ENCODE measurements at regions not wholly inside any gene's neighbourhood (a gene's known extent, or its start where the extent isn't known, plus 50 kb on each side); places are given as distances from the start of the nearest gene placed in this dataset.

DNA sequence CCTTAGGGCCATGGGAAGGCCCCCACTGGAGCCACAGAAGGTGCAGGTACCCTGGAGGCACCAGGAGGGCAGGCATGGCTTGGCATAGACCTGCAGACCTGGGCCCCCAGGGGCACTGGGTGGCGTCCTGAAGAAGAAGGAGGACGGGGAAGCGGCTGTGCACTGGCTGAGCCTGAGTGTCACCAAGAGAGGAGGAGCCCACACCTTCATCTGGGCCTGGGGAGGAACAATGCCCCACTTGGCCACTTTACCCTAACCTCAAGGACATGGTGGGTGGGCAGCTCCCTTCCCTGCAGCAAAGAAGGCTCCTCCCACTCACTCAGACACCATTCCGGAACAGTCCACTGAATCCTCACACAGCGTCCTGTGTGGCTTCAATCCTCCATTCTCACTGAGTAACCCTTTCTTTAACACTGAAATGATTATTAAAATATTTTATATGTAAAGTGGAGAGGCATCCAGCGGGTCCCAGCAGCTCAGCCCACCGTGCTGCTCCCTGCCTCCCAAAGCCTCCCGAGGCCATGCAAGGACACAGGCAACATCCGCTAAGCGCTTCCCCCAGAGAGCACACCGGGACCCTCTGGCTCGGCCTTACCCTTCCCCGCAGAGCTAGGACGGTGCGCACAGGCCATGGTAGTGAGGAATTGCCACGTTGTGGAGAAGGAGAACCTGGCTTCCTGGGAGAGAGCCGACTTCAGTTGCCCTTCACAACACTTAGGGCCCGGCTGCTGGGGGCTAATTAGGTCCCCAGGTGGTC lies 516.7 kb upstream of the MGMT start:
- no peak for DNase-seq (ENCODE audit: low spot score)
- no peak for FAIRE-seq

DNA sequence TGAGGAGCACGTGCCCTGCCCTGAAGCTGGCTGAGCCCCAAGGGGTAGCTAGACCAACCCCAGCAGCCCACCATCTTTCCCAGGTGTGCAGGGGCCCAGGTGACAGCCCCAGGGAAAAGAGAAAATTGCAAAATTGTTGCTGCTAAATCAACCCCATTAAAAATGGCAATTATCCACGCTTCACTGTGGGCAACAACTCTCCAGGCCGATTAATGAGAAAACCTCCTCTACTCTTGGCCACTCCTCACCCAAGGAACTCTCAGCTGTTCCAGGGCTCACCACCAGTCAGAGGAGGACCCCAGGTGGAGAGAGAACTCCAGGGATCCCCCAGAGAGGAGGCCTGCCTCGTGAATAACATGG lies 516.1 kb upstream of the MGMT start:
- FAIRE-seq = no peak

GRCh38 chr10:128952856-128953255 lies 514.2 kb upstream of the MGMT start:
- FAIRE-seq (no peak), DNase-seq (ENCODE audit: low spot score) (no peak)

More for the DNA sequence above, 516.1 kb upstream of the MGMT start:
- DNase-seq (ENCODE audit: low spot score) = no peak

DNA sequence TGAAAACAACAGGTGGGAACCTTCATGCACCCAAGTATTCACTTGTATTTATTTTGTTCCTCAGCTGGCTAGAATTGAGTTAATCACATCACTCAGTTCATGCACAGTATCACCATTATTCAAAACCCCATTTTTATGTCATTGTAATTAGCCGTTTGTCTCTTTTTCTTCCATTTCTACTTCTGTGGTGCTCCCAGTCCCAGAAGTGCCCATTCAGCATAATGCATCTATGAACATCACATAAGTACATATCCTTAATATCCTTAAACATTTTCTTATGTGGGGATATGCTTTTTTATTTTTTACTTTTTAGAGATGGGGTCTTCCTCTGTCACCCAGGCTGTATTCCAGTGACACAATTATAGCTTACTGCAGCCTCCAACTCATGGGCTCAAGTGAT lies 510.9 kb upstream of the MGMT start:
- DNase-seq (ENCODE audit: low spot score) (no peak), FAIRE-seq (no peak)

- no peak for FAIRE-seq
- no peak for DNase-seq (ENCODE audit: low spot score)
These were observed 509.8 kb upstream of the MGMT start for GRCh38 chr10:128957221-128957620.

- no peak for DNase-seq (ENCODE audit: low spot score)
- no peak for FAIRE-seq
These were observed 508.0 kb upstream of the MGMT start for GRCh38 chr10:128958834-128959690.

- DNase-seq (ENCODE audit: low spot score) (no peak), FAIRE-seq (no peak)
These were observed 507.3 kb upstream of the MGMT start for GRCh38 chr10:128959746-128960145.

DNA sequence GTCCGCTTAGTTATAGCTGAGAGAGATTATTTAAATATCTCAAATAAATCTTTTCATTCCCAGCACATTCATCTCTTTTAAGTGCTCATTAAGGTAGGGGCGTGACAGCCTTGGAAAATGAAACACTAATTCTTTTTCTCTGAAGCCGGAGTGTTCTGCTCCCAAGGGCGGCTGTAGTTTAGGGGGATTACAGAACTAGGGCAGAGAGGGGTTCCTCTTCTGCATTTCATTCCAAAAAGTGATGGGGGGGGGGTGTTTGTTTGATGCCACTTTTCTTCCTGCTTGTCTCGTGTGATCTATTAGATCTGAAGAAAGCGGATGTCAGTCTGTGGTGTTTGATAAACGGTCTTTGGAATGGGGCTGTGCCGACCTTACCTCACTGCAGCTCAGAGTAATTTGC lies 506.5 kb upstream of the MGMT start:
- DNase-seq (ENCODE audit: low spot score) (no peak), FAIRE-seq (no peak)

DNA sequence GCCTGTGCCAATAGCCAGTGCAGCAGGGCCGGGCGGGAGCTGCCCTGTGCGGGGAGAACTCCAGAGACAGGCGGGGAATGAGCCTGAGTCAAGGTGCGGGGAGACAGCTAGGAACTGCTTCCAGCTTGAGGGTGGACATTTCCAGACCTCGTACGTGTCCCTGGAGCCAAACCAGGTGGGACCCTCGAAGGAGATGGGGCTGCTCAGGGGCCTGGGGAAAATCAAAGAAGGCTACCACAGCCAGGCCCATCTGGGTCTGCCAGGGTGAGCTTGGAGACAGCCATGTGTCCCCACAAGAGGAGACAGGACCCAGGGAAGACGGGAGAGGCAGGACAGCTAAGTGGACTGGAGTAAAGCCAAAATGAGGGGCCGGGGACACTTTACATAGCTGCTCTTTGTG lies 504.9 kb upstream of the MGMT start:
- DNase-seq (ENCODE audit: low spot score) = no peak
- FAIRE-seq = no peak

DNA sequence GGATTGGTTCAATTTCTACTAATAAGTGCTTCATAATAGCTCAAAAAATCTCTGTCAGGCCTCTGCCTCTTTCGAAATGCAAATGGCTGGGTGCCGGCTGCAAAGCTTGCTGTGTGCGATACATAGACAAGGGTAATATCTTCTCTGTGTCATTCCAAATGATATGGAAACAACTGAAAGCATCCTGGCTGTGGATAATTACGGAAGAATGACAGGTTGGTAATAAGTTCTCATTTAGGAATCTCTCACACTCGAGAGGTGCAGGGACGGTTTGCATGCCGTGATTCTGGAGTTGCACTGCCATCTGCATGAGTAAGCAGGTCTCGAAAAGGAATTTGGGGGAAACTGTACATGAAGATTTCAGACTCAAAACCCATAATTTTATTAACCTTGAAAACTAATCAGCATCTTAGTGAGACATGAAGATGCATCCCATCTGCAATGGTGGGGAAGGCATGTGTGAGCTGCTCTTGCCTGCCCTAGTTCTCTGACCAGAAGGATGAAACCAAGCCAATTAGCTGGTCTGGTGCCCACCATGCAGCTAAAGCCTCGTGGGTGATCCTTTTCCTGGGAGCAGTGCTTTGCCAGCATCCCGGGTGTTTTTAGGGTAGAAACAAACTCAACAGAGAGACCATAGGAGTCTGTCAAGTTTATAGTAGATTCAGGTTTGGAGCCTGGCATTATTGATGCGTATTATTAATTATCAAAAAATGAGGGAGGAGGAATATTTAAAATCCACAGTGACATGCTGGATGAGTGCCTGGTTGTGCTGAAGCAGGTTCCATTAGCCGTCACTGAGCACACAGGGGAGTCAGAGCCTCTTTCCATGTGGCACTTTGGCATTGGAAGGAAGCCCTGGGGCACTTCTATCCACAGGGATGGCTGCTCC lies 503.6 kb upstream of the MGMT start:
- no peak for FAIRE-seq
- no peak for DNase-seq (ENCODE audit: low spot score)

GRCh38 chr10:128964100-128964403 lies 503.0 kb upstream of the MGMT start:
- FAIRE-seq (no peak), DNase-seq (ENCODE audit: low spot score) (no peak)

- FAIRE-seq = no peak
- no peak for DNase-seq (ENCODE audit: low spot score)
These were observed 498.9 kb upstream of the MGMT start for GRCh38 chr10:128967980-128968756.

GRCh38 chr10:128969551-128969950 lies 497.5 kb upstream of the MGMT start:
- DNase-seq (ENCODE audit: low spot score) (no peak), FAIRE-seq (no peak)

DNA sequence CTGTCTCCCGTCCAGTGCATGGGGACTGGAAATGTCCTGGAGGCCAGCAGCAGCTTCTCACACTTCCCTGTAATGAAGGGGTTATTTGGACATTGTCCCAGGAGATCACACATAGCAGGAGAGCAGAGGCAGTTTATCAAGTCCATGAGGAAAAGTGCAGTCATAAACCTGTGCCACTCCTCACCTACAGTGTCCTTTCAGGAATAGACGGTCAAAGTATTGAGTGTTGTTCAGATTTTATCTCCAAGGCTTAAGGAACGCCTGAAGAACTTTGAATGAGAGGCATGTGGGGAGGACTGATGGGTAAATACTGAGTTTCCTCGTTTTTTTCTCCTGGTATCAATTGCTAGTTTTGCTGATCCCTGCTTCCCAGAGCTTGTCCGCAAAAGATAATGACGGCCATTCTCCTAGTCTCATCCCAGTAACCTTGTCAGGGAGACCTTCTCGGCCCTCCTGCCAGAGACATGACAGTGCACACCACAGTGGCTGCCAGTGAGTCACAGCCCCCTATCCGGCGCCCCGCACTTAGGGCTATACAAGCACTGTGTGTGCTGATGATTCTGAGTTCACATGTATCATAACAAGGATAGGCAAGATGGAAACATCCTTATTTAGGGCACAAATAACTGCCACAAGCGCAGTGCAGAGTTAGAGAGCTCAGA lies 495.5 kb upstream of the MGMT start:
- no peak for FAIRE-seq
- DNase-seq (ENCODE audit: low spot score) = no peak

DNA sequence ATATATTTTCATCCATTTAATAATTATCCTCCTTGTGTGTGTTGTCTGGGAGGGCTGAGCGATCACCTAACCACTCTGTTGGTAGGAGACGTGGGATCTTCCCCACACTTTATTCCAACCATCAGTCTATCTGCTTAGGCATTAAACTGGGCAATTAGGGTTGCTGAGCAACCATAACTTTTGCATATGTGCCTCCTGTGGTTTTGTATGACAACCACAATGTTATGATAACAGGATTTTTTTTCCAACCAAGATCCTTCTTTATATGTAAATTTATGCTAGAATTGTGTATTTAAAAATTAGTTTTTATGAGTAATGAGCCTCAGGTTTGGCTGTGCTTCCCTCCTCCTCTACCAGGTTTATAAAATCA lies 495.0 kb upstream of the MGMT start:
- FAIRE-seq = no peak
- DNase-seq (ENCODE audit: low spot score) = no peak

DNA sequence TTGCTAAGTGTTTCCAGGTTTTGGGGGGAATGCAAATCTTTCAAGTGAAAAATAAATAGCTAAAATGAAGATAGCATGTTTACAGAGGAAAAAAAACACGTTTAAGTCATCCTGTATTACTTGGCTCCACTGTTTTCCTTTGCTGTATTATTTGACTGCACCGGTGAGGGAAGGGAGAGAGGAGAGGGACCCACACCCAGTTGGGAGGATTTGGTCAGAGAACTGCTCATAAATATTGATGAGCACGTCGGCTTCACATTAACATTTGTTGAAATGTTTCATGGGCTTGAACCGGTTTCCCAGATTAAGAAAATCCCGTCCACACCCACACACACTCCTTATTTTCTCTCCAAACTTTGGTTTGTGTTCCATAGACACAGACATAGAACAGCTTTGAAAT lies 493.8 kb upstream of the MGMT start:
- FAIRE-seq = no peak

DNA sequence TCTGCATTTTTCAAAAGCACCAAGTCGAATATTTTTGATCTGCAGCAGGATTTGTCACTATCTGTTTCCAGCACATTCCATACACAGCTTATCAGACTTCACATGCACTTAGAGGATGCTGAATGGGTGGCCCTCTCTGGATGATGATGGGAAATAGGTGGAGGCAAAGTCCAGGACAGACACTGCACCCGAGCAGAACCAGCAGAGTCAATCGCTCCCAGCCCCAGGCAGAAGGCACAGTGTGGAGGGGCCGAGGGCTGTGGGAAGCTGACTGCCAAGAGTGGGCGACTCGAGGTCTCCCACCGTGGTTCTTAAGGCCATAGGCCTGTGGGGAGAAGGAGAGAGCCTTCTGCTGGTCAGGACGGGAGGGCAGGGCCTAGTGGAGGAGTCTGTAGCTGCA lies 490.2 kb upstream of the MGMT start:
- DNase-seq (ENCODE audit: low spot score) (no peak), FAIRE-seq (no peak)

More for the DNA sequence above, 493.8 kb upstream of the MGMT start:
- DNase-seq (ENCODE audit: low spot score) = no peak

DNA sequence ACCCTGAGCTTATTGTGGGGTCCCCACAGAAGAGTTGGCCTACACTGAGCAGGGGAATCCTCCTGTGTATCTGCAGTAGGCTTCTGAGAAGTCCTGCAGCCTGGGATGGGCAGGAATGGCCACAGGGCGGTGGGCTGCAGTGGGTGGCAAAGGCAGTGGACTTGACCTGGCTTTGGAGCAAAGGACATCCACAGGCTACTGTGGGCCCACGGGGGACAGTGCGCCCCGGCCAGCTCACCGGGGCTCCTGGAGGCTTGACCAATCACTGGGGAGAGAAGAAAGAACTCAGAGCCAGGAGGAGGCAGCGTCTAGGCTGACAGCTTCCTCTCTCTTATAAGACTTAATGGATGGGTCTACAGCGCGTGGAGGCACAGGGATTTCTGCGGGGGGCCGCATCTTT lies 488.8 kb upstream of the MGMT start:
- FAIRE-seq (no peak), DNase-seq (ENCODE audit: low spot score) (no peak)

DNA sequence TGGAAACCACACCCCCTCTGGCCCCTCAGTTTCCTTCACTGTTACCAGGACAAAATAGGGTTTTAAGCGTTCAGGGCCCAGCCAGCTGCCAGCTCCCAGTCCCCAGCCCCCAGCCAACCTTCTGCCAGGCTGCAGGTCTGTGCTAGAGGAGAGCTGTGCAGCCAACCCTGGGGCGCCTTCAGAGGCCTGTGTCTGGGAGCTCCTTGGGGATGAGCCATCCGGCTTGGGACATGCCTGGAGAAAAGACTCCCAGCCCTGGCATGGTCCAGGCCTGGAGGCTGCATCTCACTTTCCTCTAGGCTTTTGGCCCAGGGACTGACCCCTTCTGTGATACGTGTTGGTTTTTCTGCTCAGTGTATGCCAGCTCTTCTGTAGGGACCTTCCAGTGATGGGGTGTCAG lies 487.6 kb upstream of the MGMT start:
- no peak for DNase-seq (ENCODE audit: low spot score)
- FAIRE-seq = no peak

- FAIRE-seq = no peak
- no peak for DNase-seq (ENCODE audit: low spot score)
These were observed 485.8 kb upstream of the MGMT start for GRCh38 chr10:128981251-128981650.

Data from urothelium cell line (cell line).